ENCODE measurements at regions not wholly inside any gene's neighbourhood (a gene's known extent, or its start where the extent isn't known, plus 50 kb on each side); places are given as distances from the start of the nearest gene placed in this dataset.

DNA sequence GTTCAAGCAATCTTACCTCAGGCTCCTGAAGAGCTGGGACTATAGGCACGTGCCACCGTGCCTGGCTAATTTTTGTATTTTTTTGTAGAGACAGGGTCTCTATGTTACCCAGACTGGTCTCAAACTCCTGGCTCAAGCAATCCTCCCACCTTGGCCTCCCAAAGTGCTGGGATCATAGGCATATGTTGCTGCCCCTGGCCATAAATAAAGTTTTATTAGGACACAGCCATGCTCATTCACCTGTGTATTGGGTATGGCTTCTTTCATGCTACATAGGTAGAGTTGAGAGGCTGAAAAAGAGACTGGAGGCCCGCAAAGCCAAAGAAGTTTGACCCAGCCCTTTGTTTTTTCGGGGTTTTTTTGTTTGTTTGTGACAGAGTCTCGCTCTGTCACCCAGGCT, 61.7 kb upstream of the NCOR2 start:
- 90% methylated on average over 5 of the region's 5 CpGs for WGBS (ENCODE audit: missing lambda C conversion rate)
- CTCF ChIA-PET = interaction anchor here (0.7 to 1.5 kb wide), 3 partner anchors 16 to 348 kb away, joined by 3 to 5 read pairs (median 4); no protein-coding TSS in a partner anchor
- no peak for ATAC-seq
- peaks cover 43% of the 10 kb centered on the region for H3K4me1 ChIP-seq
- TF ChIP-seq CEBPB (IDR thresholded peaks at IDR 0.05) (no peak), TFCP2L1 (CRISPR knock-in tag; IDR thresholded peaks at IDR 0.05) (no peak), E2F6 (IDR thresholded peaks at IDR 0.05; ENCODE audit: borderline replicate concordance, low read depth) (no peak), ELK1 (IDR thresholded peaks at IDR 0.05; ENCODE audit: low read depth, low read length) (no peak), SMC3 (IDR thresholded peaks at IDR 0.05) (no peak), BHLHE40 (IDR thresholded peaks at IDR 0.05; ENCODE audit: low read depth, low read length) (no peak), MAZ (IDR thresholded peaks at IDR 0.05; ENCODE audit: borderline replicate concordance, low read depth, low read length) (no peak), HOXB13 (CRISPR knock-in tag; IDR thresholded peaks at IDR 0.05; ENCODE audit: low read depth) (no peak), EP300 (IDR thresholded peaks at IDR 0.05) (no peak), USF2 (IDR thresholded peaks at IDR 0.05) (no peak), NFE2L2 (conservative IDR thresholded peaks at IDR 0.05; ENCODE audit: low read length) (no peak), CTCF (IDR thresholded peaks at IDR 0.05) (no peak), FOSB (CRISPR knock-in tag; IDR thresholded peaks at IDR 0.05) (no peak)
- TF ChIP-seq, protein P1, sequence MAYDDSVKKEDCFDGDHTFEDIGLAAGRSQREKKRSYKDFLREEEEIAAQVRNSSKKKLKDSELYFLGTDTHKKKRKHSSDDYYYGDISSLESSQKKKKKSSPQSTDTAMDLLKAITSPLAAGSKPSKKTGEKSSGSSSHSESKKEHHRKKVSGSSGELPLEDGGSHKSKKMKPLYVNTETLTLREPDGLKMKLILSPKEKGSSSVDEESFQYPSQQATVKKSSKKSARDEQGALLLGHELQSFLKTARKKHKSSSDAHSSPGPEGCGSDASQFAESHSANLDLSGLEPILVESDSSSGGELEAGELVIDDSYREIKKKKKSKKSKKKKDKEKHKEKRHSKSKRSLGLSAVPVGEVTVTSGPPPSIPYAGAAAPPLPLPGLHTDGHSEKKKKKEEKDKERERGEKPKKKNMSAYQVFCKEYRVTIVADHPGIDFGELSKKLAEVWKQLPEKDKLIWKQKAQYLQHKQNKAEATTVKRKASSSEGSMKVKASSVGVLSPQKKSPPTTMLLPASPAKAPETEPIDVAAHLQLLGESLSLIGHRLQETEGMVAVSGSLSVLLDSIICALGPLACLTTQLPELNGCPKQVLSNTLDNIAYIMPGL (CRISPR knock-in tag; IDR thresholded peaks at IDR 0.05; ENCODE audit: borderline replicate concordance) = no peak
- TF ChIP-seq, protein P2, sequence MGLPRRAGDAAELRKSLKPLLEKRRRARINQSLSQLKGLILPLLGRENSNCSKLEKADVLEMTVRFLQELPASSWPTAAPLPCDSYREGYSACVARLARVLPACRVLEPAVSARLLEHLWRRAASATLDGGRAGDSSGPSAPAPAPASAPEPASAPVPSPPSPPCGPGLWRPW (IDR thresholded peaks at IDR 0.05) = no peak
- H3K27ac ChIP-seq = 0 out of 6 replicates have a peak overlapping the region, but pooled peaks of 1 of the 2 experiments have one; percentile 29
- POLR2A ChIA-PET = no interaction called here
- no peak overlapping the region for H3K4me2 ChIP-seq
- H3K9me3 ChIP-seq = no peaks in the 10 kb centered on the region
- no peak for DNase-seq (ENCODE audit: low read depth in 1 of 2, low spot score in 1 of 2)
- H3K4me3 ChIP-seq = no peak overlapping the region
- FAIRE-seq = no peak

- no peak for DNase-seq (ENCODE audit: low read depth in 1 of 2, low spot score in 1 of 2)
- 93% methylated on average over 3 of the region's 3 CpGs for WGBS (ENCODE audit: missing lambda C conversion rate)
- ChIA-PET POLR2A (no interaction called here), CTCF (interaction anchor here (1.5 kb wide), 1 partner anchor 15 kb away, joined by 5 read pairs; no protein-coding TSS in a partner anchor)
- H3K4me3 ChIP-seq = no peak overlapping the region
- no peak for ATAC-seq
- no peak for FAIRE-seq
- TF ChIP-seq JUNB (IDR thresholded peaks at IDR 0.05) = no peak
- no peak for TF ChIP-seq HEYL (CRISPR knock-in tag; IDR thresholded peaks at IDR 0.05)
- TF ChIP-seq FOXS1 (CRISPR knock-in tag; IDR thresholded peaks at IDR 0.05) = no peak
- no peak for TF ChIP-seq CBX8 (IDR thresholded peaks at IDR 0.05)
- no peak for TF ChIP-seq KDM5A (IDR thresholded peaks at IDR 0.05)
- no peak for TF ChIP-seq HOXA7 (CRISPR knock-in tag; IDR thresholded peaks at IDR 0.05)
- no peak for TF ChIP-seq CHD2 (IDR thresholded peaks at IDR 0.05; ENCODE audit: low read length, partially characterized antibody)
- TF ChIP-seq KDM1A (IDR thresholded peaks at IDR 0.05; ENCODE audit: low read depth) = no peak
- no peak for TF ChIP-seq NR3C1 (IDR thresholded peaks at IDR 0.05)
- TF ChIP-seq, protein P1 (CRISPR knock-in tag; IDR thresholded peaks at IDR 0.05; ENCODE audit: borderline replicate concordance) = no peak
- TF ChIP-seq TP53 (CRISPR knock-in tag; IDR thresholded peaks at IDR 0.05) = no peak
- no peak for TF ChIP-seq CTCF (IDR thresholded peaks at IDR 0.05)
- TF ChIP-seq JUN (IDR thresholded peaks at IDR 0.05) = no peak
- H3K4me2 ChIP-seq = no peak overlapping the region
- peaks cover 31% of the 10 kb centered on the region for H3K4me1 ChIP-seq
- H3K27ac ChIP-seq = no peak overlapping the region
- peaks cover 6% of the 10 kb centered on the region; the same call in 2 of the 3 replicates for H3K9me3 ChIP-seq
Measured at GRCh38 chr12:124627956-124628355, 60.5 kb upstream of the NCOR2 start.

All from A549 (cell line).